CD8-positive, alpha-beta memory T cell (primary cell): ENCODE measurements at regions not wholly inside any gene's neighbourhood (a gene's known extent, or its start where the extent isn't known, plus 50 kb on each side); places are given as distances from the start of the nearest gene placed in this dataset.
A peak's percentile ranks its signal among the peaks of the same experiment; 100 is the strongest.

Experiments used
- CTCF ChIA-PET: fragments of 350-600 bp; sonication (Branson Sonifier 250); formaldehyde crosslinking; loops from one replicate; lab custom pipeline; 2021; ENCODE audit warnings: antibody characterized with exemption; lab: Charles Lee
- POLR2A ChIA-PET: fragments of 350-600 bp; sonication (Branson Sonifier 250); formaldehyde crosslinking; loops from one replicate; lab custom pipeline; 2021; ENCODE audit warnings: antibody characterized with exemption; lab: Charles Lee
- DNase-seq, 5 donors: peaks; one replicate each; pipeline versions ENCODE4 v3.0.0 to v3.0.0-alpha.2; 2020 to 2022; ENCODE audit warnings: mixed read lengths in 1 of 5
- H3K27ac ChIP-seq: one replicate; pipeline ENCODE4 v1.7.0; 2013; ENCODE audit warnings: low read depth, mild to moderate bottlenecking, low read length, moderate library complexity
- H3K27me3 ChIP-seq: 2 replicates; pipeline ENCODE4 v1.7.0; 2013; ENCODE audit warnings: low read length, mild to moderate bottlenecking; ENCODE audit not compliant: insufficient read depth, poor library complexity, severe bottlenecking
- H3K36me3 ChIP-seq: 2 replicates; pipeline ENCODE4 v1.7.0; 2013; ENCODE audit warnings: mild to moderate bottlenecking, low read length, moderate library complexity; ENCODE audit not compliant: insufficient read depth
- H3K4me1 ChIP-seq: 2 replicates; pipeline ENCODE4 v1.7.0; 2013; ENCODE audit warnings: mild to moderate bottlenecking, low read length, moderate library complexity; ENCODE audit not compliant: insufficient read depth
- H3K4me3 ChIP-seq: 2 replicates; pipeline ENCODE4 v1.7.0; 2013; ENCODE audit warnings: mild to moderate bottlenecking, low read length
- H3K9me3 ChIP-seq: 2 replicates; pipeline ENCODE4 v1.7.0; 2013; ENCODE audit warnings: mild to moderate bottlenecking, low read length
- H3K27ac Mint-ChIP-seq, 8 donors: one replicate each; pipeline ENCODE4 v1.8.0; 2020 to 2021; ENCODE audit warnings: mixed read lengths in 8 of 8, mild to moderate bottlenecking in 6 of 8, inconsistent platforms in 3 of 8, moderate library complexity in 3 of 8
- H3K27me3 Mint-ChIP-seq, 2 donors: one replicate each; pipeline ENCODE4 v1.8.0; 2020 to 2021; ENCODE audit warnings: mixed read lengths in 2 of 2, mild to moderate bottlenecking in 1 of 2, moderate library complexity in 1 of 2
- H3K36me3 Mint-ChIP-seq, 3 donors: one replicate each; pipeline ENCODE4 v1.8.0; 2020 to 2021; ENCODE audit warnings: mixed read lengths in 3 of 3, inconsistent platforms in 1 of 3, mild to moderate bottlenecking in 1 of 3
- H3K4me1 Mint-ChIP-seq, 3 donors: one replicate each; pipeline ENCODE4 v1.8.0; 2020 to 2021; ENCODE audit warnings: mixed read lengths in 3 of 3, inconsistent platforms in 1 of 3, mild to moderate bottlenecking in 1 of 3
- H3K4me3 Mint-ChIP-seq, 7 donors: one replicate each; pipeline ENCODE4 v1.8.0; 2020 to 2021; ENCODE audit warnings: mixed read lengths in 7 of 7, mild to moderate bottlenecking in 6 of 7, moderate library complexity in 4 of 7, inconsistent platforms in 2 of 7
- H3K9me3 Mint-ChIP-seq, 5 donors: one replicate each; pipeline ENCODE4 v1.8.0; 2020 to 2022; ENCODE audit warnings: mixed read lengths in 5 of 5, mild to moderate bottlenecking in 3 of 5, moderate library complexity in 2 of 5, inconsistent platforms in 1 of 5

GRCh38 chr20:3316136-3316535 is 77.1 kb upstream of the SLC4A11 start:
- POLR2A ChIA-PET: interaction anchor here (0.7 kb wide), 1 partner anchor 50 kb away, joined by 3 read pairs; no protein-coding TSS in a partner anchor
- no peaks in the 10 kb centered on the region for H3K9me3 Mint-ChIP-seq
- CTCF ChIA-PET: interaction anchor here (1.2 to 1.6 kb wide), 5 partner anchors 16 to 262 kb away, joined by 3 to 12 read pairs (median 4); no protein-coding TSS in a partner anchor

GRCh38 chr20:3315136-3315535 is 76.1 kb upstream of the SLC4A11 start:
- Histone ChIP-seq H3K36me3 (no peaks in the 10 kb centered on the region), H3K27ac (no peak overlapping the region), H3K4me3 (no peak overlapping the region), H3K27me3 (no peaks in the 10 kb centered on the region), H3K9me3 (no peaks in the 10 kb centered on the region), H3K4me1 (no peaks in the 10 kb centered on the region)
- ChIA-PET CTCF (interaction anchor here (1.0 to 1.3 kb wide), 3 partner anchors 92 to 262 kb away, joined by 3 to 5 read pairs (median 3); no protein-coding TSS in a partner anchor), POLR2A (interaction anchor here (0.6 kb wide), 1 partner anchor 361 kb away, joined by 5 read pairs; no protein-coding TSS in a partner anchor)
- H3K9me3 Mint-ChIP-seq: no peaks in the 10 kb centered on the region
- no peak for DNase-seq
- H3K27me3 Mint-ChIP-seq: no peaks in the 10 kb centered on the region
- H3K4me3 Mint-ChIP-seq: no peak overlapping the region
- H3K36me3 Mint-ChIP-seq: peaks cover 14 to 60% (median 30%) of the 10 kb centered on the region in 3 donors
- no peak overlapping the region for H3K27ac Mint-ChIP-seq
- no peaks in the 10 kb centered on the region for H3K4me1 Mint-ChIP-seq

More at GRCh38 chr20:3316136-3316535, 77.1 kb upstream of the SLC4A11 start:
- H3K9me3 ChIP-seq: no peaks in the 10 kb centered on the region
- no peaks in the 10 kb centered on the region for H3K27me3 ChIP-seq
- Mint-ChIP-seq H3K4me1 (no peaks in the 10 kb centered on the region), H3K36me3 (peaks cover 10 to 58% (median 28%) of the 10 kb centered on the region in 3 donors), H3K27me3 (no peaks in the 10 kb centered on the region), H3K27ac (no peak overlapping the region), H3K4me3 (no peak overlapping the region)
- H3K27ac ChIP-seq: no peak overlapping the region
- no peaks in the 10 kb centered on the region for H3K36me3 ChIP-seq
- H3K4me1 ChIP-seq: no peaks in the 10 kb centered on the region
- no peak overlapping the region for H3K4me3 ChIP-seq
- no peak for DNase-seq

- no peaks in the 10 kb centered on the region for H3K36me3 ChIP-seq
- Mint-ChIP-seq H3K27me3 (no peaks in the 10 kb centered on the region), H3K36me3 (peaks cover 14 to 60% (median 28%) of the 10 kb centered on the region in 3 donors), H3K4me3 (no peak overlapping the region), H3K27ac (no peak overlapping the region), H3K9me3 (no peaks in the 10 kb centered on the region), H3K4me1 (no peaks in the 10 kb centered on the region)
- H3K9me3 ChIP-seq: no peaks in the 10 kb centered on the region
- H3K4me3 ChIP-seq: no peak overlapping the region
- DNase-seq: no peak
- ChIA-PET CTCF (interaction anchor here (1.0 to 1.3 kb wide), 3 partner anchors 92 to 261 kb away, joined by 3 to 5 read pairs (median 3); no protein-coding TSS in a partner anchor), POLR2A (no interaction called here)
- no peaks in the 10 kb centered on the region for H3K27me3 ChIP-seq
- H3K27ac ChIP-seq: no peak overlapping the region
- H3K4me1 ChIP-seq: no peaks in the 10 kb centered on the region
These were observed 75.4 kb upstream of the SLC4A11 start for GRCh38 chr20:3314391-3314790.

GRCh38 chr20:3313683-3314065 is 74.7 kb upstream of the SLC4A11 start:
- H3K9me3 Mint-ChIP-seq: no peaks in the 10 kb centered on the region
- no peak overlapping the region for H3K27ac Mint-ChIP-seq
- no peaks in the 10 kb centered on the region for H3K4me1 Mint-ChIP-seq
- H3K27me3 ChIP-seq: no peaks in the 10 kb centered on the region
- H3K36me3 Mint-ChIP-seq: peaks cover 14 to 65% (median 33%) of the 10 kb centered on the region in 3 donors
- no peaks in the 10 kb centered on the region for H3K36me3 ChIP-seq
- ChIA-PET POLR2A (interaction anchor here (0.6 kb wide), 1 partner anchor 136 kb away, joined by 3 read pairs; no protein-coding TSS in a partner anchor), CTCF (no interaction called here)
- no peak overlapping the region for H3K4me3 ChIP-seq
- no peak overlapping the region for H3K4me3 Mint-ChIP-seq
- H3K4me1 ChIP-seq: no peaks in the 10 kb centered on the region
- DNase-seq: no peak
- no peaks in the 10 kb centered on the region for H3K9me3 ChIP-seq
- H3K27me3 Mint-ChIP-seq: no peaks in the 10 kb centered on the region
- no peak overlapping the region for H3K27ac ChIP-seq

- Histone ChIP-seq H3K36me3 (no peaks in the 10 kb centered on the region), H3K4me1 (no peaks in the 10 kb centered on the region), H3K9me3 (no peaks in the 10 kb centered on the region), H3K4me3 (no peak overlapping the region), H3K27me3 (no peaks in the 10 kb centered on the region), H3K27ac (no peak overlapping the region)
- Mint-ChIP-seq H3K27me3 (no peaks in the 10 kb centered on the region), H3K4me3 (no peak overlapping the region), H3K36me3 (peaks cover 12 to 64% (median 33%) of the 10 kb centered on the region in 3 donors), H3K27ac (peak overlapping the region in 1 of 8 donors; percentile 76), H3K4me1 (no peaks in the 10 kb centered on the region), H3K9me3 (no peaks in the 10 kb centered on the region)
- CTCF ChIA-PET: no interaction called here
- no peak for DNase-seq
- POLR2A ChIA-PET: interaction anchor here (0.6 kb wide), 1 partner anchor 135 kb away, joined by 3 read pairs; no protein-coding TSS in a partner anchor
These were observed 74.1 kb upstream of the SLC4A11 start for GRCh38 chr20:3312940-3313682.

- no peaks in the 10 kb centered on the region for H3K4me1 Mint-ChIP-seq
These were observed 72.6 kb upstream of the SLC4A11 start for GRCh38 chr20:3311623-3312022.

GRCh38 chr20:3309226-3309625 is 70.2 kb upstream of the SLC4A11 start:
- H3K36me3 Mint-ChIP-seq: peaks cover 16 to 73% (median 40%) of the 10 kb centered on the region in 3 donors

More at GRCh38 chr20:3311623-3312022, 72.6 kb upstream of the SLC4A11 start:
- POLR2A ChIA-PET: no interaction called here
- no peak for DNase-seq
- no peaks in the 10 kb centered on the region for H3K27me3 ChIP-seq
- no peak overlapping the region for H3K27ac ChIP-seq
- H3K9me3 Mint-ChIP-seq: no peaks in the 10 kb centered on the region
- H3K4me1 ChIP-seq: no peaks in the 10 kb centered on the region
- H3K36me3 Mint-ChIP-seq: peaks cover 11 to 75% (median 35%) of the 10 kb centered on the region in 3 donors
- H3K9me3 ChIP-seq: no peaks in the 10 kb centered on the region
- no peak overlapping the region for H3K4me3 Mint-ChIP-seq
- H3K27me3 Mint-ChIP-seq: no peaks in the 10 kb centered on the region
- H3K36me3 ChIP-seq: no peaks in the 10 kb centered on the region
- CTCF ChIA-PET: no interaction called here
- H3K4me3 ChIP-seq: no peak overlapping the region
- H3K27ac Mint-ChIP-seq: peak overlapping the region in 2 of 8 donors; percentile 20 to 79

GRCh38 chr20:3307725-3308124 is 68.7 kb upstream of the SLC4A11 start:
- no peaks in the 10 kb centered on the region for H3K4me1 ChIP-seq
- no peaks in the 10 kb centered on the region for H3K9me3 ChIP-seq
- no peaks in the 10 kb centered on the region for H3K27me3 ChIP-seq
- H3K27ac Mint-ChIP-seq: no peak overlapping the region
- H3K4me3 ChIP-seq: no peak overlapping the region
- H3K4me1 Mint-ChIP-seq: no peaks in the 10 kb centered on the region
- H3K27ac ChIP-seq: no peak overlapping the region
- no peak for DNase-seq
- H3K9me3 Mint-ChIP-seq: no peaks in the 10 kb centered on the region
- CTCF ChIA-PET: no interaction called here
- POLR2A ChIA-PET: no interaction called here
- H3K36me3 Mint-ChIP-seq: peaks cover 21 to 69% (median 32%) of the 10 kb centered on the region in 3 donors
- no peaks in the 10 kb centered on the region for H3K36me3 ChIP-seq
- no peaks in the 10 kb centered on the region for H3K27me3 Mint-ChIP-seq
- H3K4me3 Mint-ChIP-seq: no peak overlapping the region

More at GRCh38 chr20:3309226-3309625, 70.2 kb upstream of the SLC4A11 start:
- CTCF ChIA-PET: no interaction called here
- Histone ChIP-seq H3K4me1 (no peaks in the 10 kb centered on the region), H3K4me3 (no peak overlapping the region), H3K27me3 (no peaks in the 10 kb centered on the region), H3K27ac (no peak overlapping the region), H3K36me3 (no peaks in the 10 kb centered on the region), H3K9me3 (no peaks in the 10 kb centered on the region)
- no peak overlapping the region for H3K4me3 Mint-ChIP-seq
- H3K27ac Mint-ChIP-seq: no peak overlapping the region
- H3K27me3 Mint-ChIP-seq: no peaks in the 10 kb centered on the region
- H3K4me1 Mint-ChIP-seq: no peaks in the 10 kb centered on the region
- no peaks in the 10 kb centered on the region for H3K9me3 Mint-ChIP-seq
- POLR2A ChIA-PET: no interaction called here
- no peak for DNase-seq
